ENCODE measurements at regions not wholly inside any gene's neighbourhood (a gene's known extent, or its start where the extent isn't known, plus 50 kb on each side); places are given as distances from the start of the nearest gene placed in this dataset.

DNA sequence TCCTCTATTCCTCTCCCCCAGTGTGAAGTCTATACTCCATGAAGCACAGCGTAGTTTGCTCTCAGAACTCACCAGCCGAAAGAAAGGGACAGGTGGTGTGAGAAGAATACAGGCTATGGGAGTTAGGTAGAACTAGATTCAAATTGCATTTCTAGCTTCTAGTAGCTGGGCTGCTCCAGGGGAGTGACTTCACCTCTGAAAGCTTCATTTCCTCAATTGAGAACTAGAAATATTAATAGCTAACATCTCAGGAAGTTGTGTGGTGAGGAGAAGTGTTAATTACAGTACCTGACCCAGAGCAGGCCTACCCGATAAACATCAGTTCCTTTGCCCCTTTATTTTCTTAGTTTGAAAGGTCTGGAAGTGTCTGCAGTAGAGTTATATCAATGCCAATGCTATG is 484.7 kb upstream of the TENM4 start:
- DNase-seq (ENCODE audit: low read depth in 2 of 3, low spot score in 2 of 3) = no peak

DNA sequence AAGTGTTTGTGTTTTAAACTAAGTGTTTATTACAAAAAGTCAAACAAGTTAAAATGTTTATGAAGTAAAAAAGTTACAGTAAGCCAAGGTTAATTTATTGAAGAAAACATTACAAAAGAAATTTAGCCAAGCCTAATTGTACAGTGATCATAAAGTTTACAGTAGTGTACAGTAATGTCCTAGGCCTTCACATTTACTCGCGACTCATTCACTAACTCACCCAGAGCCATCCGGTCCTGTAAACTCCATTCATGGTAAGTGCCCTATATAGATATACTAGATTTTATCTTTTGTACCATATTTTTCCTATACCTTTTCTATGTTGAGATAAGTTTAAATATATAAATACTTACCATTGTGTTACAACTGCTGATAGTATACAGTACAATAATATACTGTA is 481.8 kb upstream of the TENM4 start:
- no peak for DNase-seq (ENCODE audit: low read depth in 2 of 3, low spot score in 2 of 3)

DNA sequence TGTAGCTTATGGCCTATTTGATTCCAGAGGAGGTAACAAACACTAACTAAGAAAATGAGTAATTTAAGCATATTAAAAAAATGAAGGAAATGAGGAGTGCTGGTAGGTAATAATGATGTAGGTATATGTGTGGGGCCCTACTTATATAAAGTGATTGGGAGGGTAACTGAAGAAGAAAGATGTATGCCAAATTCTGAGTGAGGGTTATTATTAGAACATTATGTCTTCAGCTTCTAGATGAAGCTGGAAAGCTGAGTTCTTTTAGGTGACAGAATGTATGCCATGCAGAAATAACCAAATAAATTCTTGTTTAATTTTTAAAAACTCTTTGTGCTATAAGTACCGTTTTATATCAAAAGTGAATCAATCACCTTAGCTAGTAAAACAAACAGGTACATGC is 479.6 kb upstream of the TENM4 start:
- no peak for DNase-seq (ENCODE audit: low read depth in 2 of 3, low spot score in 2 of 3)

DNA sequence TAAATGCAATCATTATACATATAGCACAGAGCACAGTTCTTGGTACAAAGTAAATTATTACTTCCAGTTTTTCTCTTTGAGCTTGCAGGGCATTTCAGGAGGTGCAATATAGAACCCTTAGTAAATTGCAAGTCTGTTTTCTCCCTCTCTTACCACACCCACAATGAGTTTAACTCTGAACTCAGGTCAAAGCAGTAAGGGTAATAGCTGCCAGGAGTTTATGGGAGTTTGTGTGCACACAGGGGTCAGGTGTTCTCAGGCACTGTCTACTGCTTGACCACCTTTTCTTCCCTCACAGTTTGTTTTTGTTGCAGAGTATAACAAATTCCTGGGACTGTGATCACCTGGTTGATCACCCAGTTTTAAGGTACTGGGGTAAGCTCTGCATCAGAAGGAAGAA is 478.5 kb upstream of the TENM4 start:
- DNase-seq (ENCODE audit: low read depth in 2 of 3, low spot score in 2 of 3) = no peak

DNA sequence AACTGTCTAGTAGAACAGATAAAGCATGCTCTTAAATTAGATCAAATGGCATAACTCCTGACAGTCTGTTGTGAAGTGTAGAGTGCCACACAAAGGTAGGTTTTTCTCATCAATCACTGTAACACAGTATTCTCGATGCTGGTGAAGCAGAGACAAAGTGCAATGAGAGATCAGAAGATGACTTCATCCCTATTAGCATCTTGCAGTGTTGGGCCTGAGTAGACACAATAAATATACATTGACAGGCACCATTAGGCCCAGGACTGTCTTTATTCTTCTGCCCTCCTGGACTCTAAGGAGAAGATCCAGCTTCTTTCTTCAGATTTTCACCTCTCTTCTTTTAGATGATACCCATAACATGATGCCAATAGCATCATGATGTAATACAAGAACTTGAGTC is 478.0 kb upstream of the TENM4 start:
- no peak for DNase-seq (ENCODE audit: low read depth in 2 of 3, low spot score in 2 of 3)

DNA sequence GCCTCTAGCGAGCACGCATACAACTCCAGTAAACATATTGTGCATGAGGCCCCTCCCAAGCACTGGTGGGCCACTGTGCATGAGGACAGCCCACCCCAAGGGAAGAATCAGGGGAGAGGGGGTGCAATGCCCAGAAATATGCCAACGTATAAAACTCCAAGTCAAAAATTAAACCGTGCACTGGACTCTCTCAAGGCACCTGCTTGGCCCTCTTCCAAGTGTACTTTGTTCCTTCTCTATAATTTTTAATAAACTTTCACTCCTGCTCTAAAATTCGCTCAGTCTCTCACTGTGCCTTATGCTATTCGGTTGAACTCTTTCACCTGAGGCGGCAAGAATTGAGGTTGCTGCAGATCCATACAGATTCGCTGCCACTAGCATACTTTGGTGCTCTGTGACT is 465.3 kb upstream of the TENM4 start:
- no peak for DNase-seq (ENCODE audit: low read depth in 2 of 3, low spot score in 2 of 3)

DNA sequence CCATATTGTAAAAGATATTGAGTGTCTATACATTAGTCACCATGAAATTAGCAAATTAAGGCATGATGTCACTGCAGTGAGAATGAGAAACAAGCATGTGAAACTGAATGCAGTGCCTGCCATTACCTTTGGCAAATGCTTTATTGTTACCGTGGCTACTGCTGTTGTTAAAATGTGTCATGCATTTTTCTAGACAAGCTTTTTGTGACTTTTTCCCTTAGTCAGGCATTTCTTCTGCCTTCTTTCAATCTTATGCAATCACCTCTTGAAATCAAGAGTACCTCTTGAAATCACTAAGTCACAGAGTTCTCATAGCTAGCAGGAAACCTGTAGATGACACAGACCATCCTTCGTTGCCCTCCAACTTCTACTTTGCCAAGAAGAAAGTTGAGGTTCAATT is 461.7 kb upstream of the TENM4 start:
- DNase-seq (ENCODE audit: low read depth in 2 of 3, low spot score in 2 of 3) = no peak

DNA sequence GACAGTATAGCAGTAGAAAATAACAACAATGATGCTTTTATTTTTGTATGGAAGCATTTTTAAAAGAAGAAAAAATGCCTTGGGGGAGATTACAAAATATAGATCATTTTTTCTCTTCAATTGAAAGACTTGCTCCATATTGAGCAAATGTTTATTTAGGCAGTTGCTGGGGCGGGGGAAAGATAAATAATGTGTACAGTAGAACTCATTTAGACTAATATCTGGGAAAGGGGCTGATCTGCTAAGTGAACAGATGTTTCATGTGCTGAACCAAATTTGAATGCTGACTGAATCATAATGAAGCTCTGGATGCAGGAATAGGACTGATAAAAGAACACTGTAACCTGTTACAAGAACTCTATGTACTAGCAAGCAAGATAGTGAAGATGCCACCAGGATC is 457.1 kb upstream of the TENM4 start:
- no peak for DNase-seq (ENCODE audit: low read depth in 2 of 3, low spot score in 2 of 3)

DNA sequence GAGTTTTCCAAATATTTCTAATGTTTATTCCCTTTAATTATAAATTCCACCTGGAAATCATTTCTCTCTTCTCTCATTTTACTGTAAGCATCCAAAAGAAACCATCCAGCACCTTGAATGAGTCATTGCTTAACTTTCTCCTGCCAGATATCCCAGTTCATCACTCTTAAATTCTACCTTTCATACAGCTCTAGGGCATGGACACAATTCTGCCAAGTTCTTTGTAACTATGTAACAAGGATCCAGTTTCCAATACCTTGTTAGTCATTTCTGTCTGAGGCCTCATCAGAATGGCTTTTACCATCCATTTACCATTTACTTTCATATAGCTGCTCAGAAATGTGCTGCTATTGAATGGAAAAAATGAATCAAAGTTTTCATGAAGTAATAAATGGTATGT is 455.4 kb upstream of the TENM4 start:
- DNase-seq (ENCODE audit: low read depth in 2 of 3, low spot score in 2 of 3) = no peak

DNA sequence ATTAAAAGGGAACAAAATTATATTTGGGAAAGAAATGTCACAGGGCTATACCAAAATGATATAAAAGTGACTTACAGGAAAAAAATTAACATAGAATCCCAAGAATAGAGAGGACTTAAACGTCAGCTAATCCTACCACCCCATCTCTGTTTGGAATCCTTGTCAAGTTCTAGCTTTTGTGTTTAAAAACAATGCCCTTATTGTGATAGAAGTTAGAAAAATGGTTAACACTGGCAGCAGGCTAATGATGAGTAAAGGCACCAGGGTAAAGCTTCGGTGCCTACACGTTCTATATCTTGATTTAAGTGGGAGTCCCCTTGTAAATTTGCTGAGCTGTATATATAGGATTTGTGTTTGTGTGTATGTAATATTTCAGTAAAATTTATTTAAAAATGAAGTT is 453.3 kb upstream of the TENM4 start:
- DNase-seq (ENCODE audit: low read depth in 2 of 3, low spot score in 2 of 3) = no peak

DNA sequence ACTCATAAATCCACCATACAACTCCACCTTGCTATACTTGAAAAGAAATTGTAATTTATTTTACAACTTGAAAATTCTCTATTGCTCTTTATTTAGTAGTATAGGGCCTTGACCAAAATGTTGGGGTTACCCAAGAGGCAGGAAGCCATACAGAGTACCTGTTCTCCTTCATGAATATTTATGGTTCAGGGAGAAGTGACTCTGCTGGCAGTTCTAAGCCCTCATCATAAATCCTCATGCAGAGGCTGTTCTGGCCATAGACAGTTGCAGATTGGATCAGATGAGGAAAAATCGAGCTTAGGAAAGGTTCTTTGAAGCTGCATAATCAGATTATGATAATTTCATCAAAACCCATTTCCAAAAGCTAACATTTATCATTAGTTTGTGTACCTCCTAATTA is 449.4 kb upstream of the TENM4 start:
- DNase-seq (ENCODE audit: low read depth in 2 of 3, low spot score in 2 of 3) = no peak

DNA sequence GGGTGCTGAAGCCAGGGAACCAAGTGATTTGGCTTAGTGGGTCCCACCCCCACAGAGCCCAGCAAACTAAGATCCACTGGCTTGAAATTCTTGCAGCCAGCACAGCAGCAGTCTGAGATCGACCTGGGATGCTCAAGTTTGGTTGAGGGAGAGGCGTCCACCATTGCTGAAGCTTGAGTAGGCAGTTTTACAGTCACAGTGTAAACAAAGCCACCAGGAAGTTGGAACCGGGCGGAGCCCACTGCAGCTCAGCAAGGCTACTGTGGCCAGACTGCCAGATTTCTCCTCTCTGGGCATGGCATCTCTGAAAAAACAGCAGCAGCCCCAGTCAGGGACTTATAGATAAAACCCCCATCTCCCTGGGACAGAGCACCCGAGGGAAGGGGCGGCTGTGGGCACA is 424.1 kb upstream of the TENM4 start:
- no peak for DNase-seq (ENCODE audit: low read depth in 2 of 3, low spot score in 2 of 3)

DNA sequence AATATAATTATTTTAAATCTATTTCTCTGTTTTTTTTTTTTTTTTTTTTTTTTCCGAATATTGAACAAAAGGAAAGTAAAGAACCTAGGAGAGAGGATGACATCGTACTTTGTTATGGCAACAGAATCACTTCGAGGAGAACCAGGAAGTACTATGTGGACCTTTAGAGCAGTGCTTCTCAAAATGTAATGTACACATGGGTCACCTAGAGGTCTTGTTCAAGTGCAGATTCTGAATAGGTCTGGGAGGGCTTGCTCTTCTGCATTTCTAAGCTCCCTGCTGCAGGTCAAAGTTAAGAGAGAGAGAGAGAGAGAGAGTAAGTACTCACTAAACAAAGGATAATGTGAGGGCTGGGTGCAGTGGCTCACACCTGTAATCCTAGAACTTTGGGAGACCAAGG is 419.5 kb upstream of the TENM4 start:
- no peak for DNase-seq (ENCODE audit: low read depth in 2 of 3, low spot score in 2 of 3)

DNA sequence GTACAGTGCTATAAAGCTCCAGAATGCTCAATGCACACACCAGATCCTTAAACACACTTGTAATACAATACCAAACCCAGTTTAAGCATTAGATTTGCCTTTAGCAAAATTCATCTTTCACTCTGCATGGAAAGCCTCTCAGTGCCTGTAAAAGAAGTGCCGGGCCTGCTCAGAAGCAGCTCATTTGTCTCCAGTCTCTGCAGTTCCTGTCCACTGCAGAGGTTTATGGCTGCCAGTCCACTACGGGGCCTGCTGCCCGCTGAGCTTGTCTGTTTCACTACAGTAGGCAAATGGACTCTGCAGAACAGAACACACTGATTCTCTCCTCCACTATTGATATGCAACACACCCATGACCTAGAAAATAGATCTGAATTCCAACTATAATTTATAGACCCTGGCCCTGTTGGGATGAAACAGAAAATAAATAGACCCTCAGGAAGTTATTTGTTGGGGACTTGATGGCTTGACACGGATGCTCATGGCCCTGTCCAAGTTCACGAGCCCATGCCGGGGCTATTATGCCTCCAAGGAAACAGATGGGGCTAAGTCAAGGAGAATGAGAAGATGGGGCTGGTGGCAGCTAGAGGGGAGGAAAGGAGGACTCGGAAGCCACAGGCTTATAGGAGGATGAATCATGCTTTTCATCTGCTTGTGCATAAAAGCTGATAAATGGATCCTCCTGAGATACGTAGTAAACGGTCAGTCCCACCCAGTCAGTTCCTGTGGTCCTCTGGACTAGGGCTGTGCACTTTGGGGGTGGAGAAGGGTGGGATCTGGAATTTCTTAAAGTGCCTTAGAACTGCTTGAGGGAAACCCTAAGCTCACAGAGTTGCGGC is 416.8 kb upstream of the TENM4 start:
- DNase-seq (ENCODE audit: low read depth in 2 of 3, low spot score in 2 of 3) = no peak

DNA sequence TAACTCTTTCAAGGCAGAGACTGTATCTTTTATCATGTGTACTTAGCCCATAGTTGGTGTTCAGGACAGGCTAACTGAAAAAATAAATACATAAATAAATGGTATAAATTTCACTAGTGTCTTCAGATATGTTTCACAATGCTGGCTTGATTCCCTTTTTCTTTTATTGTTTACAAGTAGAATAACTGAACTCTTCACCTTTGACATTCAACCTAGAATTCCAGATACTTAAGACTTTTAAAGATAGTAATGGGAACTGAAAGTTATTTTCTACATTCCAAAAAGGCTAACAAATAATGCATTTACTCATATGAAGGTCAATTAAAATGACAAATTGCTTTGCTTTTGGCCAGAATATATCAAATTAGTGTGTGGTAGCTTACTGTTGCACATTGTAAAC is 411.3 kb upstream of the TENM4 start:
- no peak for DNase-seq (ENCODE audit: low read depth in 2 of 3, low spot score in 2 of 3)

DNA sequence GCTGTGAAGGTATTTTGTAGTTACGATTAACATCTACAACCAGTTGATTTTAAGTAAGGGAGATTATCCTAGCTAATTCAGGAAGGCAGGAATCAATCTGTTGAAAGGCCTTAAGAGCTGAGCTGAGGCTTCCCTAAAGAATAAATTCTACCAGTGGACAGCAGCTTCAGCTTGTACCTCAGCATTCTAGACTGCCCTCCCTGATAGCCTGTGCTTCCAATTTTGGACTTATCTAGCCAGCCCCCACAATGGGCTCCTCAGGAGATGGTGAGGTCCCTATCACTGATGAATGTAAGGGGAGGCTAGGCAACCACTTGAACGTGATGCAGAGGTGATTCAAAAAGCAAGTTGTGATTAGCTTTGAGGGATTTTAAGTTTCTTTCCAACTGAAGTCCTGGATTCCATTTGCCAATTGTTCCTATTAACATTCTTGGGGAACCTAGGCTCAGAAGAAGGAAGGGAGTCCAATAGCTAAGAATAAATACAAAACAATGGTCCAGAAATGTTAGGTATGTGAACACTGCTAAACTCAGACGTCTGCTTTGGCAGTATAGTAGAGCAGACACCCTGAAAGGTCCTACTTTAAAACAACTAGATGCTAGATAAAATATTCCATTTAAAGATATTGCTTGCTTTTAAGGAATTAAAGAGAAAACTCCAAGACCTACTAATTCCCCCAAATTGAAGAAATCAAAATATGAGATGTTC is 404.3 kb upstream of the TENM4 start:
- DNase-seq (ENCODE audit: low read depth in 2 of 3, low spot score in 2 of 3) = no peak

DNA sequence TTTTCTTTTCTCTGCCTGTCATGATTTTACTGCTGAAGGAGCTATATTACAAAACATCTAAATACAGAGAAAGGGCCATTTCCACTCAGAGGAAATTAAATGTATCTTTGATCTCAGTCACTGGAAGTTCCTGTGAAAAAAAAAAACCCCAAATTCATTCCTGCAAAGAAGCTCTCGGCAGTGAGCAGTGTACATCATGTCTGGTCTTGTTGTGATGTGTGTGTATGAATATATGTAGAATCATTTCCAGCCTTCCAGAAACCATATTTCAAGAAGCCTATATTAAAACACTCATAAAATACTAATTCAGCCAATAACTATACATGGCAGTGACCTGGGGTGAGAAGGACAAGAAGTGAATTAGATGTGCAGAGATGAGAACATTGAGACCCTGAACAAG is 393.2 kb upstream of the TENM4 start:
- no peak for DNase-seq (ENCODE audit: low read depth in 2 of 3, low spot score in 2 of 3)

DNA sequence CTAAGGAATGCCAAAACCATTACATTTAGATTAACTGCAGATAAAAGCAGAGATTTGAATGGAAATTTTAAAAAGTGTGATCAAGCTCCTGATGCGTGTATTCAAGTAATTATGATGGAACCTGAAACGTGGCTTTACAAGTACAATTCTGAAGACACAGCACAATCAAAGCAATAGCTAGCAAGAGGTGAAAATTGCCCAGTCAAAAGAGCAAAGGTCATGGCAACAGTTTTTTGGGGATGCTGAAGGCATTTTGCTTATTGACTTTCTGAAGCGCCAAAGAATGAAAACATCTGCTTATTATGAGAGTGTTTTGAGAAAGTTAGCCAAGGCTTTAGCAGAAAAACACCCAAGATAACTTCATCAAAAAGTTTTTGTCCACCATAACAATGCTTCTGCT is 389.6 kb upstream of the TENM4 start:
- DNase-seq (ENCODE audit: low read depth in 2 of 3, low spot score in 2 of 3) = no peak

DNA sequence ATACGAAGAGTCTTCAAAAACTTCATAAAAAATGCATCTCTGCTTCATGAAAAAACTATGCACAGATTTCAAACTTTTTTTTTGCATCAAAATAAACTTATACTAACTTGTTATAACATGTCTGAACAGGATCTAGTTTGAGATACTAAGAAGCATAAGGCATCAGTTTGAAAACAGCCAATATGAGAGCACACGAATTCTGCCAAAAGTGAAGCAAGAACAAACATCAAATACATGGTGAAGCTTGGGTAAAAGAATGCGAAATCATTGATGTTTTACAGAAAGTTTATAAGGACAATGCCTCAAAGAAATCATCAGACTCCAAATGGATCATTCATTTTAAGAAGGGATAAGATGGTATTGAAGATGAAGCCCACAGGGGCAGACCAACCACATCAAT is 389.1 kb upstream of the TENM4 start:
- no peak for DNase-seq (ENCODE audit: low read depth in 2 of 3, low spot score in 2 of 3)

DNA sequence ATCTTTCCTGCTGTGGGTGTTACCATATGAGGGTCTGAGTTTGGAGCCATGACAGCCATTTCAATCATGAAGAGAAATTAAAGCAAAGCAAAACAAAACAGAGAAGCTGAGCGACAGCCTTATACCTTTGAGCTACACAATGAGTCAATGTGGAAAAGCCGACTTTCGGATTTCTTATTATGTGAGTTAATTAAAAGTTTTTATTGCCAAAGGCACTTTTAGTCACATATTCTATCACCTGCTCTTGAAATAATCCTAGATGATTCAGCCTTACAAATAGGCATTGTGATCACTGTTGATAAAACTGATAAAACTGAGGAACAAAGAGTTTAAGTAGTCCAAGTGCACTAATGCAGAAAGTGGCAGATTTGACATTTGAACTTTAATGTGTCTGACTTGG is 381.9 kb upstream of the TENM4 start:
- no peak for DNase-seq (ENCODE audit: low read depth in 2 of 3, low spot score in 2 of 3)

DNA sequence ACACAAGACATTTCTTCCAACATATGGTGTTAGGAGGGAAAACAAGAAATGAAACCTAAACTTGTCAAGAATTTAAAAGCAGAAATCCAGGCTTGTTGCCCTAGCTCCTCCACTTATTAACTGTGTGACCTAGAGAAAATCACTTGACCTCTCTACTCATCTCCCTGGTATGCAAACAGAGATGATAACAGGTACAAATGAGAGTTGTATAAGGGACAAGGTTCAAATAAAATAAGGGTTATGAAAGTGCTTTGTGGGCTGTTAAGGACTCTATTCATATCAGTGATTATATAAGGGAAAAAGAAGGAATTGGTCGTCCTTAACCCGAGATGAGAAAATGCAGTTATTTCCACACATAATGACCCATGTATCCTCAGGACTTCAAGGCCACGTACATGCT is 372.7 kb upstream of the TENM4 start:
- DNase-seq (ENCODE audit: low read depth in 2 of 3, low spot score in 2 of 3) = no peak

DNA sequence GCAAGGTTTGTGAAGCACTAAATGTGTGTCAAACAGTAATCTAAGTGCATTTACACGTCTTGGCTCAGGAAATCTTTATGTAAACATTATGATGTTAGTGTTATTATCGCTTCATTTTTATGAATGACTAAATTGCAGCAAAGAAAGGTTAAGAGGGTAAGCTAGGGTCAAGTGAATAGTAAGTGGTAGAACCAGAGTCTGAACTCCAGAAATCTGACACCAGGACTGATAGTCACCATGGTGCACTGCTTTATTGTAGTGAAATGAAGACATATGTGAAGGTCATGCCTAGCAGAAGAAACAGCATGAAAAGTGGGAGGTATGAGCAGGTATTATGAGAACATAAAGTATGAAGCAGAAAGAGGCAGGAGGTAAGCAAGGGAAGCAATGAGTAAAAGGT is 368.7 kb upstream of the TENM4 start:
- DNase-seq (ENCODE audit: low read depth in 2 of 3, low spot score in 2 of 3) = no peak

DNA sequence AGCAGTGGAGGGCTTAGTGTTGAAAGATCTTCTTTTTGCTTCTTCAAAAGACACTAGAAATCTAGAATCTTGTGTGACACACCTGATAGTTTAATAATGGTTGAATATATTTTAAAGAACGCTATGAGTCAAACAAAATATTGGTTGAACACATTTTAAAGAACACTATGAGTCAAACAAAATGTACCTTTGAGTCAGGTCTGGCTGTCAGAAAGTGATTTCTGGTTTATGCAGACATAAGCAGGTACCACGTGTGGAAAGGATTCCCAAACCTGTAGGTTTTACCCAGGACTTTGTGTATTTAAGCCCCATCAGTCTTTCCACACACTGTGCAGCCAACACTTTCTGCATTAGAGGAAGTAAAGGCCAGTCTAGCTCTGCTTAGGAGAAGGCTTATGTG is 366.7 kb upstream of the TENM4 start:
- DNase-seq (ENCODE audit: low read depth in 2 of 3, low spot score in 2 of 3) = no peak

Measured in hematopoietic multipotent progenitor cell (in vitro differentiated cells).